ENCODE measurements at regions not wholly inside any gene's neighbourhood (a gene's known extent, or its start where the extent isn't known, plus 50 kb on each side); places are given as distances from the start of the nearest gene placed in this dataset.
"Not testable (repeated sequence)": the region's sequence is repeated elsewhere in the genome, so short reads cannot be mapped to it uniquely, and the experiment has no call there.

DNA sequence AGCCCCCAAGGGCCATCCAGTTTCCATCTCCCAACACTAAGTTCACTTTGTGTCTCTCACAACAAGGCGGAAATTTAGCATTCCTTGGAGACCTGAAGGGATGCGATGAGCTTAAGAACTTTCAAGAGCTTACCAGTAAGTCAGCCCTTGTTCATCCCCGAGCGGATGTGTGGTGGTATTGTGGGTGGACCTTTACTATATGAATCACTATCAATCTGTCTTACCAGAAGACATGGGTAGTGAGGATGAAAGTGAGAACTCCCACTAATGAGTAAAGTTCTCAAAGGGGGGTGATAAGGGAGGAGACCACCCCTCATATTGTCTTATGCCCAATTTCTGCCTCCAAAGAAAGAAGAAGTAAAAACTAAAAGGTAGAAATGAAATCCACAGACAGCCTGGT lies 329.6 kb upstream of the NCKAP5 start:
- TF ChIP-seq, protein P1, sequence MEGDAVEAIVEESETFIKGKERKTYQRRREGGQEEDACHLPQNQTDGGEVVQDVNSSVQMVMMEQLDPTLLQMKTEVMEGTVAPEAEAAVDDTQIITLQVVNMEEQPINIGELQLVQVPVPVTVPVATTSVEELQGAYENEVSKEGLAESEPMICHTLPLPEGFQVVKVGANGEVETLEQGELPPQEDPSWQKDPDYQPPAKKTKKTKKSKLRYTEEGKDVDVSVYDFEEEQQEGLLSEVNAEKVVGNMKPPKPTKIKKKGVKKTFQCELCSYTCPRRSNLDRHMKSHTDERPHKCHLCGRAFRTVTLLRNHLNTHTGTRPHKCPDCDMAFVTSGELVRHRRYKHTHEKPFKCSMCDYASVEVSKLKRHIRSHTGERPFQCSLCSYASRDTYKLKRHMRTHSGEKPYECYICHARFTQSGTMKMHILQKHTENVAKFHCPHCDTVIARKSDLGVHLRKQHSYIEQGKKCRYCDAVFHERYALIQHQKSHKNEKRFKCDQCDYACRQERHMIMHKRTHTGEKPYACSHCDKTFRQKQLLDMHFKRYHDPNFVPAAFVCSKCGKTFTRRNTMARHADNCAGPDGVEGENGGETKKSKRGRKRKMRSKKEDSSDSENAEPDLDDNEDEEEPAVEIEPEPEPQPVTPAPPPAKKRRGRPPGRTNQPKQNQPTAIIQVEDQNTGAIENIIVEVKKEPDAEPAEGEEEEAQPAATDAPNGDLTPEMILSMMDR (IDR thresholded peaks at IDR 0.05) = not testable (repeated sequence)
- not testable (repeated sequence) for TF ChIP-seq POLR2AphosphoS5 (IDR thresholded peaks at IDR 0.05)

Data from upper lobe of left lung (tissue), 4 donors.